ENCODE measurements at regions not wholly inside any gene's neighbourhood (a gene's known extent, or its start where the extent isn't known, plus 50 kb on each side); places are given as distances from the start of the nearest gene placed in this dataset.

- intact Hi-C loops (cut with DNase I; ENCODE audit: low total_unique reads): no loop called here
- H3K4me3 ChIP-seq (ENCODE audit: low read depth, poor library complexity, severe bottlenecking): no peak overlapping the region
- 60 to 61% methylated on average over 1 of the region's 1 CpG for WGBS, 2 donors
- TF ChIP-seq, protein P1, sequence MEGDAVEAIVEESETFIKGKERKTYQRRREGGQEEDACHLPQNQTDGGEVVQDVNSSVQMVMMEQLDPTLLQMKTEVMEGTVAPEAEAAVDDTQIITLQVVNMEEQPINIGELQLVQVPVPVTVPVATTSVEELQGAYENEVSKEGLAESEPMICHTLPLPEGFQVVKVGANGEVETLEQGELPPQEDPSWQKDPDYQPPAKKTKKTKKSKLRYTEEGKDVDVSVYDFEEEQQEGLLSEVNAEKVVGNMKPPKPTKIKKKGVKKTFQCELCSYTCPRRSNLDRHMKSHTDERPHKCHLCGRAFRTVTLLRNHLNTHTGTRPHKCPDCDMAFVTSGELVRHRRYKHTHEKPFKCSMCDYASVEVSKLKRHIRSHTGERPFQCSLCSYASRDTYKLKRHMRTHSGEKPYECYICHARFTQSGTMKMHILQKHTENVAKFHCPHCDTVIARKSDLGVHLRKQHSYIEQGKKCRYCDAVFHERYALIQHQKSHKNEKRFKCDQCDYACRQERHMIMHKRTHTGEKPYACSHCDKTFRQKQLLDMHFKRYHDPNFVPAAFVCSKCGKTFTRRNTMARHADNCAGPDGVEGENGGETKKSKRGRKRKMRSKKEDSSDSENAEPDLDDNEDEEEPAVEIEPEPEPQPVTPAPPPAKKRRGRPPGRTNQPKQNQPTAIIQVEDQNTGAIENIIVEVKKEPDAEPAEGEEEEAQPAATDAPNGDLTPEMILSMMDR (IDR thresholded peaks at IDR 0.05): no peak
- no peak for TF ChIP-seq POLR2A (IDR thresholded peaks at IDR 0.05)
- DNase-seq (ENCODE audit: low spot score in 2 of 2): no peak
Observed at GRCh38 chr1:98503771-98504170, 157.8 kb upstream of the SNX7 start.

GRCh38 chr1:98502937-98503336, 158.6 kb upstream of the SNX7 start:
- TF ChIP-seq, protein P1 (IDR thresholded peaks at IDR 0.05): no peak
- no peak for TF ChIP-seq POLR2A (IDR thresholded peaks at IDR 0.05)
- intact Hi-C loops (cut with DNase I; ENCODE audit: low total_unique reads): no loop called here
- DNase-seq (ENCODE audit: low spot score in 2 of 2): no peak
- no peak overlapping the region for H3K4me3 ChIP-seq (ENCODE audit: low read depth, poor library complexity, severe bottlenecking)

GRCh38 chr1:98500324-98500723, 161.2 kb upstream of the SNX7 start:
- WGBS, 2 donors: 70 to 72% methylated on average over 2 of the region's 2 CpGs
- no peak overlapping the region for H3K4me3 ChIP-seq (ENCODE audit: low read depth, poor library complexity, severe bottlenecking)
- no peak for DNase-seq (ENCODE audit: low spot score in 2 of 2)
- TF ChIP-seq POLR2A (IDR thresholded peaks at IDR 0.05): no peak
- TF ChIP-seq, protein P1 (IDR thresholded peaks at IDR 0.05): no peak
- intact Hi-C loops (cut with DNase I; ENCODE audit: low total_unique reads): no loop called here

- TF ChIP-seq POLR2A (IDR thresholded peaks at IDR 0.05): no peak
- TF ChIP-seq, protein P1 (IDR thresholded peaks at IDR 0.05): no peak
- intact Hi-C loops (cut with DNase I; ENCODE audit: low total_unique reads): no loop called here
- WGBS, 2 donors: 81 to 89% methylated on average over 1 of the region's 1 CpG
- H3K4me3 ChIP-seq (ENCODE audit: low read depth, poor library complexity, severe bottlenecking): no peak overlapping the region
- DNase-seq (ENCODE audit: low spot score in 2 of 2): no peak
Observed at GRCh38 chr1:98498651-98499050, 162.9 kb upstream of the SNX7 start.

DNA sequence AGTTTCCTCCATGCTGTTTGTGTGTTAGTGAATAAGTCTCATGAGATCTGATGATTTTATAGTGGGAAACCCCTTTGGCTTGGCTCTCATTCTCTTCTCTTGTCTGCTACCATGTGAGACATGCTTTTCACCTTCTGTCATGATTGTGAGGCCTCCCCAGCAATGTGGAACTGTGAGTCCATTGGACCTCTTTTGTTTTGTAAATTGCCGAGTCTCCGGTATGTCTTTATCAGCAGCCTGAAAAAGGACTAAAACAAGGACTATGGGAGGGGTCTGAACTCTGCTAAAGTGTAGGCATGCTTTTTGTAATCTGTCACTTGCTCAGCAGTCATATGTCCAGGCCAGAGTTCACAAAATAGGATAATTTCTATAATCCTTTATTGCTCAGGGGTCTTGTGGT, 164.0 kb upstream of the SNX7 start:
- WGBS, 2 donors: 94 to 100% methylated on average over 2 of the region's 2 CpGs
- H3K4me3 ChIP-seq (ENCODE audit: low read depth, poor library complexity, severe bottlenecking): no peak overlapping the region
- no peak for DNase-seq (ENCODE audit: low spot score in 2 of 2)
- intact Hi-C loops (cut with DNase I; ENCODE audit: low total_unique reads): no loop called here
- TF ChIP-seq, protein P1 (IDR thresholded peaks at IDR 0.05): no peak
- no peak for TF ChIP-seq POLR2A (IDR thresholded peaks at IDR 0.05)

DNA sequence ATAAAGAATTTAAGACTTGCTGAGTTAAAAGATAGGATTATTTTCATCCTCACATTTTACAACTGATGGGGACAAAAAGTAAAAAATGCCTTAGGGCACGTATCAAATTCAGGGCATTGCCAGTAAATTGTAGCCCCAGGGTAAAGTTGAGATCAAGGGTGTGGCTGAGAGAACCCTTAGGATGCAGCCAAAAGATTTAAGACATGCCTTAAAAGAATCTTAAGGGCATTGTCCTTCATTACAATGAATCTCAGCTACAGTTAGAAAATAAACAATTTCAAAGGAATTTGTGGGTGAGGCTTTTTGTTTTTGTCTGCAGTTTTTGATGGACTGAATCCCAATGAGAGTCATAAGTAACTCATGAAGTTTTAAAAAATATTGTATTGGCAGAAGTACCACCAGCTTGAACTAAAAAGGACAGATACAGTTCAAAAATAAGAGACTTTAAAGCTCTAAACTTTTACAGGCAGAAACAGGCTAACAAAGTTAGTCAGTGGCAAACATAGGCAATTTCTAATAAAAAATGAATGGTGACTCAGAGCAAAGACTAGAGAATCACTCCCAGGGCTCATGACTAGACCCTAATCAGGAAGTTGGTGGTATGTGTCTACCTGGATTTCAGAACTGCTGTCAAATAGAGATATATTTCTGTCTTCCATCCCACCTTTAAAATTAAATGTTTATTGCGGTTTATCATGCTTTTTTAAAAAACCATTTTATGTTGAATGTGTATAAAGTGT, 165.1 kb upstream of the SNX7 start:
- DNase-seq (ENCODE audit: low spot score in 2 of 2): no peak
- no peak for TF ChIP-seq POLR2A (IDR thresholded peaks at IDR 0.05)
- TF ChIP-seq, protein P1 (IDR thresholded peaks at IDR 0.05): no peak
- WGBS, 2 donors: 57% methylated on average over 2 of the region's 2 CpGs
- intact Hi-C loops (cut with DNase I; ENCODE audit: low total_unique reads): no loop called here
- no peak overlapping the region for H3K4me3 ChIP-seq (ENCODE audit: low read depth, poor library complexity, severe bottlenecking)
